NCI-H2107 (cell line): ENCODE measurements at regions not wholly inside any gene's neighbourhood (a gene's known extent, or its start where the extent isn't known, plus 50 kb on each side); places are given as distances from the start of the nearest gene placed in this dataset.
"Not testable (repeated sequence)": the region's sequence is repeated elsewhere in the genome, so short reads cannot be mapped to it uniquely, and the experiment has no call there.

Source experiments
- DNase-seq: peaks from one replicate; lab custom pipeline; 2025; lab: John Stamatoyannopoulos, UW

- DNase-seq, result no peak
Measured at GRCh38 chr10:111579473-111579872, 502.6 kb downstream of the ADRA2A start.

GRCh38 chr10:111590703-111591102 is 513.9 kb downstream of the ADRA2A start:
- no peak for DNase-seq

DNA sequence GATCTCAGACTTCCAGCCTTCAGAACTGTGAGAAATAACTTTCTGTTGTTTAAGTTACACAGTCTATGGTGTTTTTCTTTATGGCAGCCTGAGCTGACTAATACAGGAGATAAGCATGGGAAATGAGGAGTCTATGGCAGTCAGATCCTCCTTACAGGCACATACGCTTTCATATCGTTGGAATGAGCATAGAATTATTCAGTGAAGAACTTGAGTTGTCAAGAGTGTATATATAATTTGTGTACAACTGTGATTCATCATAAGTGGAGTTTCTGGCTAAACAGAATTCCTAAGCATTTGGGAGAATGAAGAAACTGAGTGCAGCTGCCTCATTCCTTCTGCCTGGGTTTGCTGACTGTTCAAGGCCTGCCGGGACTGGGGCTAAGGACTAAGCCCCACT is 516.7 kb downstream of the ADRA2A start:
- no peak for DNase-seq

- DNase-seq, result no peak
Measured at GRCh38 chr10:111595173-111595572, 518.3 kb downstream of the ADRA2A start.

GRCh38 chr10:111598433-111599059 is 521.7 kb downstream of the ADRA2A start:
- DNase-seq, result no peak

DNA sequence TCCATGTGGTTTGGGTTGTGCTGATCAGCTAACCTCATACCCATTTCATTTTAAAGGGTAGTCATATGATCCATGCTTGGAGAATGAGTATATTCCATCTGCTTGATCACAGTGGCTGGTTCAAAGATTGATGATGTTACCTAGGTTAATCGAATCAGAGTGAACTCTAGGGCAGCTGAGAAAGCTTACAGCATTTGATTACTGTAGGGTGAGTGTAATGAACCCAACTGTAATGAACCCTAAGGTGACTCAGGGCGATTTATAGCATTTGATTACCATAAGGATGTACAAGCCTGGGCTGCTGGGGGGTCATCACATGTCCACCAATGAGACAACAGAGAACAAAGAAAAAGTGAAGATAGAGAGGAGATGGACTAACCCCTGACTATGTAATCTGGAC is 523.1 kb downstream of the ADRA2A start:
- DNase-seq, result no peak

- DNase-seq, result no peak
Measured at GRCh38 chr10:111600772-111601171, 523.9 kb downstream of the ADRA2A start.

GRCh38 chr10:111612273-111612672 is 535.4 kb downstream of the ADRA2A start:
- DNase-seq, result no peak

GRCh38 chr10:111634191-111634590 is 549.4 kb downstream of the GPAM start:
- no peak for DNase-seq

GRCh38 chr10:111646021-111646420 is 537.5 kb downstream of the GPAM start:
- no peak for DNase-seq

DNA sequence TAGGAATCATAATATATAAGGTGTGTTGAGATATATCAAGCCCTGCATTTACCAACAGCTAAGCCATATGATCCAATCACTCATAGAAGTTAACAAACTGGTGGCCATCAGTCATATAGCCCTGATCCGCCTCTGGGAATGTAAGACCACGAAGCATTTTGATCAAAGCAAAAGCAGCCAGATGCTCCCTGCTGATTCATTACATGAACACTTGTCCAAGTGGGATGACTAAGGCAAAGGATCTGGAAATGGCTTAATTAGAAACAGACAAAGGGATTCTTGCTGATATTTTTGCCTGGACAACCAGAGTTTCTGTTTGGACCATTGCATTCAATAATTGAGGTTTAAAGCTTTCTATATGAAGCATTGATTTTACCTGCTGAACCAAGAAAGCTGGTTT is 535.5 kb downstream of the GPAM start:
- no peak for DNase-seq

- DNase-seq, result not testable (repeated sequence)
Measured at GRCh38 chr10:111649080-111649479, 534.5 kb downstream of the GPAM start.

- no peak for DNase-seq
Measured at GRCh38 chr10:111650088-111650487, 533.5 kb downstream of the GPAM start.

DNA sequence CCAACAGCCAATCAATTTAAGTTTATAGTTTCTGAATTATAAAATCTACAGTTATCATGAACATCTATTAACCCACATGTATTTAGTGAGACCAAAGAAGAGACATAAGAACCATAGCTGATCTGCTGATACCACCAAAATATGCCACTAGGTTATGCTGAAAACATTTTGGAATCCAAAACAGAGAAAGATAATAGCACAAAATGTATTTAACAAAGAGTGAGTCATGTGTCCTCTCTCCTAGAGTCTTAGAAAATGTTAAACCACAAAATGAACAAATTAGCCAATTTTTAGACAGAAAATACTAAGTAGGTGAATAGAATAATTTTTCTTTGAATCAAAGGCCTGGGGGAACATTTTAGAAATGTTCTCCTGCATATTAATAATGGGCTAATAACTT is 527.5 kb downstream of the GPAM start:
- no peak for DNase-seq

- no peak for DNase-seq
Measured at GRCh38 chr10:111677759-111678158, 505.8 kb downstream of the GPAM start.

DNA sequence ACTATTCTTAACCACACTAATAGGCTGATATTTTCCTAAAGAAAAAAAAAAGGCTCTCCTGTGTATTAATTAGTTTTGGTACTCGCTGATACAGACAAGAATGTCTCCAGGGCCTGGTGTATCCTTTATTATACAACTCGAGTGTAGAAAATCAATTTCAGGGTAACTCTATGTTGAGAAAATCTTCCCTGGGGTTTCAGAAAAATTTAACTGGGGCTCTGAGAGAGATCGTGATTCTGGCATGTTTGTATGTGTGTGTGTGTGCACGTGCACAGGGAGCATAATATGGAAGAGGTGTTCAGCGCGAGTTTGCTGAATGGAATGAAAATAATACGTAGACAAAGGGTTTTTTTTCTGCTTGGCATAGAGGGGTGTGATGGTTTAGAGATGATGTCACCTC is 496.8 kb downstream of the GPAM start:
- DNase-seq, result no peak

GRCh38 chr10:111698711-111699110 is 484.9 kb downstream of the GPAM start:
- DNase-seq, result no peak

DNA sequence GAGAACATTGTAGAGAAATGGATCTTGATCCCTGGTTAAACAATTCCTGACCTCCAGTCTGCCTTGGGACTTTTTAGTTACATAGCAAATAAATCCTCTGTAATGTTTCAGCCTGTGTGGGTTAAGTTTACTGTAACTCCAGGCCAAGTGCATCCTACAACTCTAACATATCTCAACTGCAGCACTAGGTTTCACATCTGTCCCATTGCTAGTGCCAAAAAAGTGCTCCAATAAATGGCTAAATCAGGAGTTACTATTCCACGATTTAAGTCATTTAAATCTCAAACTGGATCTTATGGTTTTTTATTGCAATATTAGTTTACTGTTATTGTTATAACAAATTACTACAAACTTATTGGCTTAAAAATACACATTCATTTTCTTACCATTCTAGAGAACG is 479.6 kb downstream of the GPAM start:
- no peak for DNase-seq

GRCh38 chr10:111705021-111705420 is 478.5 kb downstream of the GPAM start:
- DNase-seq, result no peak

DNA sequence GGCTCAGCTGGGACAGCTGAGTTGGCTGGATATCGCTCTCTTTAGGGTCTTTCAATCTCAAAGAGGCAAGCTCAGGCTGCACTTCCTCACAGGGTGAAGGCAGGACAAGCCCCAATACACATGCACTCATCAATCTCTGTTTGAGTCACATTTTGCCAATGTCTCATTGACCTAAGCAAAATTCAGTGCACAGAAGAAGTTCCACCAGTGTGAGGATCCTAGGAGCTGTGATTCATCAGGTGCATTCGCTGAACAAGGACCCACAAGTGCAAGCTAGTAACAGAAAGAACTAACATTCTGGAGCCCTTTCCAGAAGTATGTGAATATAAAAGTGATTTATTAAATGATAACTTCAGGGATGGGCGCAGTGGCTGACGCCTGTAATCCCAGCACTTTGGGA is 477.2 kb downstream of the GPAM start:
- DNase-seq, result no peak

- DNase-seq, result no peak
Measured at GRCh38 chr10:111707076-111707475, 476.5 kb downstream of the GPAM start.

- no peak for DNase-seq
Measured at GRCh38 chr10:111709603-111710002, 474.0 kb downstream of the GPAM start.

GRCh38 chr10:111716032-111716431 is 467.5 kb downstream of the GPAM start:
- DNase-seq, result no peak

DNA sequence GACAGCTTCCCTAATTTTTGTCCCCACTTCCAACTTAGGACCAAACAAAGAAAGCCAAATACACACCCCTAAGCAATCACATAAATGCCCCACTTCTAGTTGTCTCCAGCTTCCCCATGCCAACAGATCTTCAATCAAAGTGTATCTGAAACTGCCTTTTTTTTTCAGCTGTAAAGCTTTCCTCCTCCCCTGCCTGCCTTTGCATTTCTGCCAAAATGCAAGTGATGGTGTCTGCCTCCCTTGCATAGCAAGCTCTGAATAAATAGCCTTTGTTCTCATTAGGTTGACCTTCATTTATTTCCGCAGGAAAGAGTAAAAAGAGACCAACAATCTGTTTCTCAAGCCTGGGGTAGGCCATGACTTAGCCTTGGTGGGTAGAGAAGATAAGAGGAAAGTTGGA is 459.4 kb downstream of the GPAM start:
- no peak for DNase-seq

- DNase-seq, result no peak
Measured at GRCh38 chr10:111725050-111725449, 458.5 kb downstream of the GPAM start.
